ENCODE measurements at regions not wholly inside any gene's neighbourhood (a gene's known extent, or its start where the extent isn't known, plus 50 kb on each side); places are given as distances from the start of the nearest gene placed in this dataset.

DNA sequence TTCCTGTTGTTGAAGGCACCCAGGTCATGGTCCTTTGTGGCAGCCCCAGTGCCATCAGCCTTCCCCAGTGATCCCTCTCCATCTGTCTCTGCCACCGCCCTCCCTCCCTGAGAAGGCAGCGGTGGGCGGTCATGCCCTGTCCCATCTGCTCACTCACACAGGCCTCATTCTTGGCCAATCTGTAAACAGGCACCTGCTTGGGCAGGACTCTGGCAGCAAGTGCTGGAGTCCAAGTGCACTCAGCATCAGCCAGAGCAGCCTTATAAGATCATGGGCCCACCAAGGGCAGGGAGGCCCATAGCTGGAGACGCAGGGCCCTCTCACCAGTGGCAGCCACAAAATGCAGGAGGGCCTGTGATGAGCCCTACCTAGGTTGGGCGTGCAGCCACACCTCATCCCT is 140.9 kb downstream of the TWIST2 start:
- no peak for DNase-seq (ENCODE audit: extremely low spot score)
- TF ChIP-seq SP1 (IDR thresholded peaks at IDR 0.05) (no peak), ELF4 (IDR thresholded peaks at IDR 0.05) (no peak), FOXK2 (IDR thresholded peaks at IDR 0.05) (no peak)
- CTCF ChIA-PET: no interaction called here
- POLR2A ChIA-PET: no interaction called here

- no peak for DNase-seq (ENCODE audit: extremely low spot score)
- TF ChIP-seq NFRKB (IDR thresholded peaks at IDR 0.05): no peak
- no peak for TF ChIP-seq TARDBP (IDR thresholded peaks at IDR 0.05)
- no peak for TF ChIP-seq HDGF (IDR thresholded peaks at IDR 0.05; ENCODE audit: borderline replicate concordance)
- no peak for TF ChIP-seq SUZ12 (IDR thresholded peaks at IDR 0.05)
- no peak for TF ChIP-seq FOXA1 (IDR thresholded peaks at IDR 0.05)
- no peak for TF ChIP-seq BHLHE40 (IDR thresholded peaks at IDR 0.05; ENCODE audit: borderline replicate concordance)
- TF ChIP-seq, protein P1, sequence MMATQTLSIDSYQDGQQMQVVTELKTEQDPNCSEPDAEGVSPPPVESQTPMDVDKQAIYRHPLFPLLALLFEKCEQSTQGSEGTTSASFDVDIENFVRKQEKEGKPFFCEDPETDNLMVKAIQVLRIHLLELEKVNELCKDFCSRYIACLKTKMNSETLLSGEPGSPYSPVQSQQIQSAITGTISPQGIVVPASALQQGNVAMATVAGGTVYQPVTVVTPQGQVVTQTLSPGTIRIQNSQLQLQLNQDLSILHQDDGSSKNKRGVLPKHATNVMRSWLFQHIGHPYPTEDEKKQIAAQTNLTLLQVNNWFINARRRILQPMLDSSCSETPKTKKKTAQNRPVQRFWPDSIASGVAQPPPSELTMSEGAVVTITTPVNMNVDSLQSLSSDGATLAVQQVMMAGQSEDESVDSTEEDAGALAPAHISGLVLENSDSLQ (IDR thresholded peaks at IDR 0.05): no peak
- no peak for TF ChIP-seq CTBP1 (IDR thresholded peaks at IDR 0.05; ENCODE audit: borderline replicate concordance)
- TF ChIP-seq ZNF384 (IDR thresholded peaks at IDR 0.05): no peak
- POLR2A ChIA-PET: no interaction called here
- CTCF ChIA-PET: no interaction called here
Observed at GRCh38 chr2:238989484-238989883, 141.6 kb downstream of the TWIST2 start.

DNA sequence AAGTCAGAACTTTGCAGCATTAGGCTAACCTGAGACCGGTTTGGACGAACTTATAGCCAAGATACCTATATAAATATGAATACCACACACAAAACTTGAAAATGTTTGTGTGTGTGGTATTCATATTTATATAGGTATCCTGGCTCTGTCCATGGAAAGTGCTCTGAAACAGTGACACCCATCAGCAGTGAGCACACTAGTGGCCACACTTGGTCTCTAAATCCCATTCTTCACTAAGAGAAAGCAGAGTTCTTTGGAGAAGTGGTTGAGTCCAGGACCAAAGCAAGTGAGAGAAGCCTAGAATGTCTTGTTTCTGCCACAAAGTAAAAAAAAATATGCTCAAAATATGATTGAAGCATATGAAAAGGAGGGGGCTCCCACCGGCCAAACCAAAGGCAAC is 146.5 kb downstream of the TWIST2 start:
- ChIA-PET POLR2A (no interaction called here), CTCF (no interaction called here)
- no peak for DNase-seq (ENCODE audit: extremely low spot score)
- TF ChIP-seq SP1 (IDR thresholded peaks at IDR 0.05) (no peak), ARNT (IDR thresholded peaks at IDR 0.05) (no peak), ZNF384 (IDR thresholded peaks at IDR 0.05) (no peak), FOXK2 (IDR thresholded peaks at IDR 0.05) (no peak), CTBP1 (IDR thresholded peaks at IDR 0.05; ENCODE audit: borderline replicate concordance) (no peak), TARDBP (IDR thresholded peaks at IDR 0.05) (no peak), FOXM1 (IDR thresholded peaks at IDR 0.05; ENCODE audit: borderline replicate concordance) (no peak), SUZ12 (IDR thresholded peaks at IDR 0.05) (no peak), L3MBTL2 (conservative IDR thresholded peaks at IDR 0.05) (no peak), BHLHE40 (IDR thresholded peaks at IDR 0.05; ENCODE audit: borderline replicate concordance) (no peak), FOXA1 (IDR thresholded peaks at IDR 0.05) (no peak), ELF4 (IDR thresholded peaks at IDR 0.05) (no peak), HDGF (IDR thresholded peaks at IDR 0.05; ENCODE audit: borderline replicate concordance) (no peak), NFRKB (IDR thresholded peaks at IDR 0.05) (no peak), LEF1 (IDR thresholded peaks at IDR 0.05; ENCODE audit: borderline replicate concordance) (no peak)
- TF ChIP-seq, protein P1 (IDR thresholded peaks at IDR 0.05): no peak

DNA sequence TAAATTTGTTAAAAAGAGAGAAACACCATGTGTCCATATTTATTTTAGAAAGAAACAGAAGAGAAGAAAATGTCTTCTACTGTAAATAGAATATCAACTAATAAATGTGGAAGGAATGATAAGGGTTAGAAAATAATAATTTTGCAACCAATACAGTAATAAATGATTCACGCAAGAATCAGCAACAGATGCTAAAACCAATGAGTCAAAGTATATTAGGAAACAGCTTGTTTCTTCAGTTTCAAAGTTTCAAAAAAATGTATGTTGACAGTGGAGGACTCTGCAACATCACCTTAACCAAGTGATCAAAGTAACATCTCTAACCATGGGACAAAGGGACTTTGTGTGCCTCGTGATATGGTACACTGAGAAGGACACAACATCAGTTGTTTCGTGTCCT is 147.0 kb downstream of the TWIST2 start:
- TF ChIP-seq L3MBTL2 (conservative IDR thresholded peaks at IDR 0.05) (no peak), ELF4 (IDR thresholded peaks at IDR 0.05) (no peak), SUZ12 (IDR thresholded peaks at IDR 0.05) (no peak), LEF1 (IDR thresholded peaks at IDR 0.05; ENCODE audit: borderline replicate concordance) (no peak), ZNF384 (IDR thresholded peaks at IDR 0.05) (no peak), TARDBP (IDR thresholded peaks at IDR 0.05) (no peak), BHLHE40 (IDR thresholded peaks at IDR 0.05; ENCODE audit: borderline replicate concordance) (no peak), NFRKB (IDR thresholded peaks at IDR 0.05) (no peak), SP1 (IDR thresholded peaks at IDR 0.05) (no peak), ARNT (IDR thresholded peaks at IDR 0.05) (no peak), FOXA1 (IDR thresholded peaks at IDR 0.05) (no peak), HDGF (IDR thresholded peaks at IDR 0.05; ENCODE audit: borderline replicate concordance) (no peak), FOXK2 (IDR thresholded peaks at IDR 0.05) (no peak), FOXM1 (IDR thresholded peaks at IDR 0.05; ENCODE audit: borderline replicate concordance) (no peak), CTBP1 (IDR thresholded peaks at IDR 0.05; ENCODE audit: borderline replicate concordance) (no peak)
- TF ChIP-seq, protein P1 (IDR thresholded peaks at IDR 0.05): no peak
- ChIA-PET POLR2A (no interaction called here), CTCF (no interaction called here)
- DNase-seq (ENCODE audit: extremely low spot score): no peak

- ChIA-PET CTCF (no interaction called here), POLR2A (no interaction called here)
- no peak for DNase-seq (ENCODE audit: extremely low spot score)
- no peak for TF ChIP-seq L3MBTL2 (conservative IDR thresholded peaks at IDR 0.05)
- TF ChIP-seq CTBP1 (IDR thresholded peaks at IDR 0.05; ENCODE audit: borderline replicate concordance): no peak
- no peak for TF ChIP-seq HDGF (IDR thresholded peaks at IDR 0.05; ENCODE audit: borderline replicate concordance)
- no peak for TF ChIP-seq LEF1 (IDR thresholded peaks at IDR 0.05; ENCODE audit: borderline replicate concordance)
- TF ChIP-seq FOXA1 (IDR thresholded peaks at IDR 0.05): no peak
- TF ChIP-seq FOXK2 (IDR thresholded peaks at IDR 0.05): no peak
- TF ChIP-seq ARNT (IDR thresholded peaks at IDR 0.05): no peak
- no peak for TF ChIP-seq BHLHE40 (IDR thresholded peaks at IDR 0.05; ENCODE audit: borderline replicate concordance)
- TF ChIP-seq ELF4 (IDR thresholded peaks at IDR 0.05): no peak
- TF ChIP-seq TARDBP (IDR thresholded peaks at IDR 0.05): no peak
- no peak for TF ChIP-seq SP1 (IDR thresholded peaks at IDR 0.05)
- TF ChIP-seq, protein P1 (IDR thresholded peaks at IDR 0.05): no peak
Observed at GRCh38 chr2:238995634-238996033, 147.7 kb downstream of the TWIST2 start.

All from HEK293T (cell line).